ENCODE measurements at regions not wholly inside any gene's neighbourhood (a gene's known extent, or its start where the extent isn't known, plus 50 kb on each side); places are given as distances from the start of the nearest gene placed in this dataset.
A peak's percentile ranks its signal among the peaks of the same experiment; 100 is the strongest.

DNA sequence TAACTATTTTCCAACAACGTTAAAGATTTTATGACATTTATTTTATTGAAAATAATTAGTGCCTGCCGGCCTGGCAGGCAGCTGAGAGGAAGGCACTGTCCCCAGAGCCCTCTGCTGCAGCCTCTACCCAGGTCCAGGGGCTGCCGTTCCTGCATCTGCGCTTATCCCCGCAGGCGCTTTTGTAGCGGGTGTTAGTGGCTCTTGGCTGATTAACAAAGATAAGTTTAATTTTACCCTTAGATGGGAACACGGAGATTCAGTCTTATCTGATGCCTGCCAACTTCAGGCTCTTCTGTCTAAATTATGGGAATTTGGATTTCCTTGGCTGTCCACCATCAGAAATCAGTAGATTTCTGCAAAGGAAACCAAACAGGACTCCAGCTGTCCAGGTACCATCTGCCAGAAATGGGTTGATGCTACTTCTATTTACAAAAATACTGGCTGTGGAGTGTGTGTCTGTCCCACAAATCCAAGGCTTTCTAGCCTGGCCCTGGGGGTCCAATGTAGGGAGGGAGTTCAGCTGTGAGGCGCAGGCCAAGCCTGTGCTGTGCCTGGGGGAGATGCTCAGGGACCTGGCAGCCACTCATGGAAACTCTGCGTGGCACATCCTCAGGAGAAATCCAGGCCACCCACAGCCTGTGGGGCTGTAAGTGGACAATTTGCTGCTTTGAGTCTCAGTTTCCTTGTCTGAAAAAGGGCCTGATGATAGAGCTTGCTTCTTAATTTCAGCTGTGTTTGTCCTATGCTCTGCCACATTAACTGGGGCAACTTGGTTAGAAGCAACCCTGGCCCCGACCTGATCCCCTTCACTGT, 62.0 kb upstream of the IGFBP3 start:
- no peak for DNase-seq (ENCODE audit: low read depth)
- Histone ChIP-seq H3K4me3 (ENCODE audit: low read depth, low read length) (no peak overlapping the region), H3K27me3 (ENCODE audit: control insufficient read depth, insufficient read depth, low read length) (no peaks in the 10 kb centered on the region), H3K36me3 (ENCODE audit: control insufficient read depth, insufficient read depth, low read length) (no peaks in the 10 kb centered on the region)
- TF ChIP-seq CTCF (IDR thresholded peaks at IDR 0.05; ENCODE audit: insufficient read depth, low read depth, low read length) = no peak
- ChIA-PET CTCF (interaction anchor here (3.5 kb wide), 1 partner anchor 61 kb away, joined by 15 read pairs; the partner anchor contains the start of gene IGFBP3), POLR2A (no interaction called here)

DNA sequence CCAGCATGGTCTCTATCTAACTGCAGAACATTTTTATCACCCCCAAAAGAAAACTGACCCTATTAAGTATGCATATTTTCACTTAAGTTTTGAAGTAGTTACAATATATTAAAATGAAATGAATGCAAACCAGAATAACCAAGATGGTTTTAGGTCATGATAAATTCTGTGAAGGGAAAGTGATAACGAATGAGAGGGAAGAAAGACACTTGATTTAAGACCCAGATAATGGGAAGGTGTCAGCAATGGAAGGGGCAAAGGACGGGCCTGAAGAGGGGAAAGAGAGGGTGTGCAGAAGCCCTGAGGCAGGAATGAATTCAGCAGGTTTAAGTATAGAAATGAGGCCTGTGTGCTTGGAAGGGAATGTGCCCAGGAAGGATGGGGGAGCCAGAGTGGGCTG, 61.1 kb upstream of the IGFBP3 start:
- no peaks in the 10 kb centered on the region for H3K36me3 ChIP-seq (ENCODE audit: control insufficient read depth, insufficient read depth, low read length)
- H3K4me3 ChIP-seq (ENCODE audit: low read depth, low read length) = no peak overlapping the region
- DNase-seq (ENCODE audit: low read depth) = no peak
- ChIA-PET CTCF (no interaction called here), POLR2A (interaction anchor here (0.6 kb wide), 1 partner anchor 12 kb away, joined by 4 read pairs; no protein-coding TSS in a partner anchor)
- H3K27me3 ChIP-seq (ENCODE audit: control insufficient read depth, insufficient read depth, low read length) = no peaks in the 10 kb centered on the region
- TF ChIP-seq CTCF (IDR thresholded peaks at IDR 0.05; ENCODE audit: insufficient read depth, low read depth, low read length) = no peak

- Histone ChIP-seq H3K4me3 (ENCODE audit: low read depth, low read length) (no peak overlapping the region), H3K27me3 (ENCODE audit: control insufficient read depth, insufficient read depth, low read length) (no peaks in the 10 kb centered on the region), H3K36me3 (ENCODE audit: control insufficient read depth, insufficient read depth, low read length) (no peaks in the 10 kb centered on the region)
- POLR2A ChIA-PET = no interaction called here
- CTCF ChIA-PET = interaction anchor here (1.3 kb wide), 2 partner anchors 12 to 1200 kb away, joined by 3 read pairs; no protein-coding TSS in a partner anchor
- no peak for TF ChIP-seq CTCF (IDR thresholded peaks at IDR 0.05; ENCODE audit: insufficient read depth, low read depth, low read length)
- DNase-seq (ENCODE audit: low read depth) = no peak
These were observed 59.9 kb upstream of the IGFBP3 start for GRCh38 chr7:45980973-45981372.

DNA sequence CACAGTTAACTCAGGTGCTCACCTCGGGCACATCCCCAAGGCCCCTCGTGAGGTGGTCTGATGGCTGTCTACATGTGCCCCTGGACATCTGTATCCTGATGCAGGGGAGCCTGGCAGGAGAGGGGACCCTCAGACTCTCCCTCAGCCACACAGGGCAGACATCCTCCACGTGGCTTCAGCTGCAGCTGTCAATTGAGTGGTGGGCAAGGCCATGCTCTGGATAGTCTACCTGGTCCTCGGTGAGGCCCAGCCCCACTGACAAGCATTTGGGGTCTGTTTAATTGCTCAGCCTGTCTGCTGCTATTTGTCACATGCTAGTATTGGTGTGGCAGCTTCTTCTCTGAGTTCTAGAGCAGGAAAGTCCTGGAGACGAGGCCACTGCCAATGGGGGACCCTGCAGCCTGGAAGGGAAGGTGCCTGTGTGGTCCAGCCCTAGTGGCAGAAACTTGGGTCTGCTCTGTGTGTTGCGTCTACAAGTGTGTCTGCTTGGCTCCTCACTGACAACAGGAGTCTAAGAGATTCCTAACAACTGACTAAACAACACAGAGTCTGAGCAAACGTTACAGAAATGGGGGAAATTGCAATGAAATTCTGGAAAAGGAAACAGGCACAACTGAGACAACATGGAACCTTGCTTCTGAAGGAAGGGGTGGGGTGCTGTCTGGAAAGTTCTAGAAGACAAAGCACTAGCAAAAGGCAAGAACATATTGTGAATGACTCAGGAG, 59.3 kb upstream of the IGFBP3 start:
- CTCF ChIA-PET = interaction anchor here (1.3 kb wide), 2 partner anchors 13 to 1201 kb away, joined by 3 read pairs; no protein-coding TSS in a partner anchor
- H3K27me3 ChIP-seq (ENCODE audit: control insufficient read depth, insufficient read depth, low read length) = no peaks in the 10 kb centered on the region
- no peak overlapping the region for H3K4me3 ChIP-seq (ENCODE audit: low read depth, low read length)
- TF ChIP-seq CTCF (IDR thresholded peaks at IDR 0.05; ENCODE audit: insufficient read depth, low read depth, low read length) = peak; percentile 41
- H3K36me3 ChIP-seq (ENCODE audit: control insufficient read depth, insufficient read depth, low read length) = no peaks in the 10 kb centered on the region
- DNase-seq (ENCODE audit: low read depth) = no peak
- POLR2A ChIA-PET = no interaction called here
